ENCODE measurements at regions not wholly inside any gene's neighbourhood (a gene's known extent, or its start where the extent isn't known, plus 50 kb on each side); places are given as distances from the start of the nearest gene placed in this dataset.

- no peak for TF ChIP-seq POLR2A (IDR thresholded peaks at IDR 0.05)
- TF ChIP-seq CTCF (IDR thresholded peaks at IDR 0.05) = no peak
Measured at GRCh38 chr1:38576241-38576640, 283.3 kb downstream of the RRAGC start.

Measured in breast epithelium (tissue), 3 donors.